Keratinocyte (primary cell): ENCODE measurements at regions not wholly inside any gene's neighbourhood (a gene's known extent, or its start where the extent isn't known, plus 50 kb on each side); places are given as distances from the start of the nearest gene placed in this dataset.

Experiments used
- CTCF ChIP-seq, 3 experiments: IDR thresholded peaks in 1 of 3; conservative IDR thresholded peaks in 1 of 3; optimal IDR thresholded peaks in 1 of 3; 2 replicates in 2 of 3; 3 replicates in 1 of 3; pipeline versions ENCODE3 to v1.5.1; 2011; ENCODE audit warnings: low read length in 3 of 3, mild to moderate bottlenecking in 3 of 3, moderate library complexity in 2 of 3, control low read depth in 1 of 3, inconsistent platforms in 1 of 3; ENCODE audit not compliant: insufficient read depth in 2 of 3; ENCODE audit errors: extremely low read depth in 1 of 3
- EZH2 ChIP-seq: IDR thresholded peaks from one replicate; pipeline ENCODE4 v1.6.1; 2012; ENCODE audit warnings: inconsistent platforms, mild to moderate bottlenecking, low read length, moderate library complexity

GRCh38 chr20:24838546-24839535 lies 110.2 kb upstream of the CST7 start:
- no peak for TF ChIP-seq CTCF (optimal IDR thresholded peaks at IDR 0.05 in 1 of 3, IDR thresholded peaks at IDR 0.05 in 1 of 3, conservative IDR thresholded peaks at IDR 0.05 in 1 of 3; ENCODE audit: extremely low read depth in 1 of 3, insufficient read depth in 2 of 3, low read length in 3 of 3)
- TF ChIP-seq EZH2: no peak
